ENCODE measurements at regions not wholly inside any gene's neighbourhood (a gene's known extent, or its start where the extent isn't known, plus 50 kb on each side); places are given as distances from the start of the nearest gene placed in this dataset.

- no peak overlapping the region for H2BK15ac ChIP-seq (ENCODE audit: low read depth, low read length)
- no peak overlapping the region for H2BK120ac ChIP-seq (ENCODE audit: low read depth, low read length, poor library complexity, severe bottlenecking)
- no peak overlapping the region for H4K8ac ChIP-seq (replicated peaks; ENCODE audit: insufficient read length, low read depth, low read length)
- H3K4ac ChIP-seq (ENCODE audit: low read depth, low read length) = no peak overlapping the region
- H2BK5ac ChIP-seq (ENCODE audit: insufficient read length, low read length) = no peak overlapping the region
- no peak for DNase-seq
- H2BK12ac ChIP-seq (ENCODE audit: insufficient read length, low read depth, low read length) = no peak overlapping the region
- no peaks in the 10 kb centered on the region; a peak in 1 of 7 replicates for H3K36me3 Mint-ChIP-seq (ENCODE audit: insufficient read depth in 1 of 3, low read depth in 3 of 3)
- no peak overlapping the region for H2AK5ac ChIP-seq (ENCODE audit: insufficient read length, low read length)
- H3K79me2 ChIP-seq (ENCODE audit: insufficient read depth, low read length) = no peaks in the 10 kb centered on the region
- H3K18ac ChIP-seq (ENCODE audit: insufficient read length, low read depth, low read length) = no peak overlapping the region
- no peaks in the 10 kb centered on the region for H3K9me3 Mint-ChIP-seq
- no peak overlapping the region for H3K27ac ChIP-seq (ENCODE audit: insufficient read length, low read depth, low read length)
- no peak overlapping the region for H2BK20ac ChIP-seq (ENCODE audit: low read depth, low read length, poor library complexity, severe bottlenecking)
- TF ChIP-seq CTCF (conservative IDR thresholded peaks at IDR 0.05) = no peak
- no peaks in the 10 kb centered on the region for H3K27me3 ChIP-seq (ENCODE audit: insufficient read depth, low read length)
- no peak overlapping the region for H4K5ac ChIP-seq (ENCODE audit: insufficient read length, low read depth, low read length)
- no peak overlapping the region for H3K27ac Mint-ChIP-seq
- no peak overlapping the region for H3K4me2 ChIP-seq (ENCODE audit: insufficient read depth, insufficient read length, low read length)
- no peaks in the 10 kb centered on the region for H3K27me3 Mint-ChIP-seq (ENCODE audit: low read depth)
- no peak overlapping the region for H2AFZ ChIP-seq (ENCODE audit: low read length)
- H4K91ac ChIP-seq (ENCODE audit: insufficient read length, low read depth, low read length) = no peak overlapping the region
- no peaks in the 10 kb centered on the region for H3K9me3 ChIP-seq (ENCODE audit: control insufficient read depth, low read depth, low read length)
- WGBS (ENCODE audit: extremely low coverage, insufficient read length, low lambda C conversion rate) = no CpG with 5 or more reads among the region's 4 CpGs
- no peaks in the 10 kb centered on the region for H3K79me1 ChIP-seq (ENCODE audit: insufficient read depth, low read depth, low read length, poor library complexity, severe bottlenecking)
- no peak overlapping the region for H3K14ac ChIP-seq (ENCODE audit: insufficient read depth, low read length)
- H3K4me3 Mint-ChIP-seq = no peak overlapping the region
- no peaks in the 10 kb centered on the region for H3K4me1 ChIP-seq (ENCODE audit: insufficient read depth, low read length)
- H3K23me2 ChIP-seq (ENCODE audit: insufficient read length, low read depth, low read length, poor library complexity, severe bottlenecking) = no peaks in the 10 kb centered on the region
- H4K20me1 ChIP-seq (ENCODE audit: control insufficient read depth, insufficient read depth, insufficient read length) = no peaks in the 10 kb centered on the region
- H3K23ac ChIP-seq (ENCODE audit: insufficient read length, low read depth, low read length) = no peak overlapping the region
- H3T11ph ChIP-seq (ENCODE audit: low read length) = no peak overlapping the region
- no peak overlapping the region for H3K9ac ChIP-seq (ENCODE audit: extremely low read depth, insufficient read length, low read length)
- H3K4me1 Mint-ChIP-seq = 0 out of 4 replicates have a peak, but pooled peaks cover 0 to 2% of the 10 kb centered on the region in 2 experiments
- no peak overlapping the region for H3K56ac ChIP-seq (ENCODE audit: insufficient read length, low read depth, low read length)
Measured at GRCh38 chr11:110991661-110992355, 253.7 kb upstream of the POU2AF2 start.
